H9 (cell line): ENCODE measurements at regions not wholly inside any gene's neighbourhood (a gene's known extent, or its start where the extent isn't known, plus 50 kb on each side); places are given as distances from the start of the nearest gene placed in this dataset.

Source experiments
- DNase-seq: peaks from one replicate; pipeline ENCODE4 v3.0.0-alpha.2; 2017
- H2AFZ ChIP-seq: one replicate; pipeline ENCODE4 v1.6.1; 2013; ENCODE audit warnings: mild to moderate bottlenecking, low read length, control low read depth, moderate library complexity
- H2AK5ac ChIP-seq: 2 replicates; pipeline ENCODE4 v1.6.1; 2013; ENCODE audit warnings: low read length, control low read depth, mixed read lengths; ENCODE audit not compliant: insufficient read length
- H2BK120ac ChIP-seq: one replicate; pipeline ENCODE4 v1.6.1; 2013; ENCODE audit warnings: low read depth, mild to moderate bottlenecking, low read length, control low read depth, inconsistent platforms; ENCODE audit not compliant: poor library complexity, severe bottlenecking
- H2BK12ac ChIP-seq: 2 replicates; pipeline ENCODE4 v1.6.1; 2013; ENCODE audit warnings: low read length, control low read depth, mixed read lengths, low read depth; ENCODE audit not compliant: insufficient read length
- H2BK15ac ChIP-seq: 2 replicates; pipeline ENCODE4 v1.6.1; 2013; ENCODE audit warnings: low read depth, low read length, control low read depth
- H2BK20ac ChIP-seq: one replicate; pipeline ENCODE4 v1.6.1; 2013; ENCODE audit warnings: low read depth, mild to moderate bottlenecking, low read length, control low read depth, inconsistent platforms; ENCODE audit not compliant: poor library complexity, severe bottlenecking
- H2BK5ac ChIP-seq: 2 replicates; pipeline ENCODE4 v1.6.1; 2013; ENCODE audit warnings: low read length, control low read depth, mixed read lengths; ENCODE audit not compliant: insufficient read length
- H3K14ac ChIP-seq: 2 replicates; pipeline ENCODE4 v1.6.1; 2013; ENCODE audit warnings: low read length, control low read depth; ENCODE audit not compliant: insufficient read depth
- H3K18ac ChIP-seq: 2 replicates; pipeline ENCODE4 v1.6.1; 2013; ENCODE audit warnings: low read depth, mild to moderate bottlenecking, mixed read lengths, low read length, control low read depth; ENCODE audit not compliant: insufficient read length
- H3K23ac ChIP-seq: 2 replicates; pipeline ENCODE4 v1.6.1; 2013; ENCODE audit warnings: low read length, control low read depth, mixed read lengths, low read depth; ENCODE audit not compliant: insufficient read length
- H3K23me2 ChIP-seq: 2 replicates; pipeline ENCODE4 v1.6.1; 2013; ENCODE audit warnings: low read depth, mild to moderate bottlenecking, mixed read lengths, low read length, control low read depth; ENCODE audit not compliant: insufficient read length, poor library complexity, severe bottlenecking
- H3K27ac ChIP-seq: 2 replicates; pipeline ENCODE4 v1.5.1; 2013; ENCODE audit warnings: low read length, control low read depth, mixed read lengths, low read depth; ENCODE audit not compliant: insufficient read length
- H3K27me3 ChIP-seq: 2 replicates; pipeline ENCODE4 v1.6.1; 2013; ENCODE audit warnings: low read length, control low read depth, inconsistent platforms; ENCODE audit not compliant: insufficient read depth
- H3K4ac ChIP-seq: 2 replicates; pipeline ENCODE4 v1.6.1; 2013; ENCODE audit warnings: low read depth, mild to moderate bottlenecking, control low read depth, inconsistent platforms, low read length, moderate library complexity
- H3K4me1 ChIP-seq: 2 replicates; pipeline ENCODE4 v1.6.1; 2013; ENCODE audit warnings: low read length, control low read depth, inconsistent platforms; ENCODE audit not compliant: insufficient read depth
- H3K4me2 ChIP-seq: 2 replicates; pipeline ENCODE4 v1.6.1; 2013; ENCODE audit warnings: low read length, control low read depth, mixed read lengths; ENCODE audit not compliant: insufficient read length, insufficient read depth
- H3K56ac ChIP-seq: 2 replicates; pipeline ENCODE4 v1.6.1; 2013; ENCODE audit warnings: low read depth, mild to moderate bottlenecking, mixed read lengths, low read length, control low read depth; ENCODE audit not compliant: insufficient read length
- H3K79me1 ChIP-seq: 2 replicates; pipeline ENCODE4 v1.6.1; 2013; ENCODE audit warnings: low read depth, mild to moderate bottlenecking, moderate library complexity, low read length, control low read depth, inconsistent platforms; ENCODE audit not compliant: insufficient read depth, poor library complexity, severe bottlenecking
- H3K79me2 ChIP-seq: 2 replicates; pipeline ENCODE4 v1.6.1; 2013; ENCODE audit warnings: low read length, control low read depth, inconsistent platforms; ENCODE audit not compliant: insufficient read depth
- H3K9ac ChIP-seq: 2 replicates; pipeline ENCODE4 v1.6.1; 2013; ENCODE audit warnings: low read length, control low read depth, mixed read lengths; ENCODE audit not compliant: insufficient read length; ENCODE audit errors: extremely low read depth
- H3K9me3 ChIP-seq: one replicate; pipeline ENCODE4 v1.6.1; 2013; ENCODE audit warnings: low read depth, low read length, inconsistent platforms; ENCODE audit not compliant: control insufficient read depth
- H3T11ph ChIP-seq: one replicate; pipeline ENCODE4 v1.6.1; 2013; ENCODE audit warnings: mild to moderate bottlenecking, low read length, control low read depth, inconsistent platforms
- H4K20me1 ChIP-seq: one replicate; pipeline ENCODE4 v1.6.1; 2013; ENCODE audit not compliant: control insufficient read depth, insufficient read length, insufficient read depth
- H4K5ac ChIP-seq: 2 replicates; pipeline ENCODE4 v1.6.1; 2013; ENCODE audit warnings: low read depth, mild to moderate bottlenecking, mixed read lengths, low read length, control low read depth; ENCODE audit not compliant: insufficient read length
- H4K8ac ChIP-seq: replicated peaks from 2 replicates; pipeline ENCODE4 v1.6.1; 2013; ENCODE audit warnings: low read length, control low read depth, mixed read lengths, low read depth; ENCODE audit not compliant: insufficient read length
- H4K91ac ChIP-seq: 2 replicates; pipeline ENCODE4 v1.6.1; 2013; ENCODE audit warnings: low read depth, mild to moderate bottlenecking, moderate library complexity, mixed read lengths, low read length, control low read depth; ENCODE audit not compliant: insufficient read length
- H3K27ac Mint-ChIP-seq, 3 experiments: 2 replicates in 2 of 3; 3 replicates in 1 of 3; pipeline ENCODE4 v1.8.0; 2020 to 2021; ENCODE audit warnings: mixed read lengths in 3 of 3, mild to moderate bottlenecking in 1 of 3, moderate library complexity in 1 of 3
- H3K27me3 Mint-ChIP-seq: 2 replicates; pipeline ENCODE4 v1.8.0; 2021; ENCODE audit warnings: low read depth, mild to moderate bottlenecking, moderate library complexity, mixed read lengths
- H3K36me3 Mint-ChIP-seq, 3 experiments: 2 replicates in 2 of 3; 3 replicates in 1 of 3; pipeline ENCODE4 v1.8.0; 2020 to 2021; ENCODE audit warnings: low read depth in 3 of 3, mixed read lengths in 3 of 3; ENCODE audit not compliant: insufficient read depth in 1 of 3
- H3K4me1 Mint-ChIP-seq, 2 experiments: 2 replicates each; pipeline ENCODE4 v1.8.0; 2020; ENCODE audit warnings: mixed read lengths in 2 of 2
- H3K4me3 Mint-ChIP-seq, 2 experiments: 2 replicates in 1 of 2; 3 replicates in 1 of 2; pipeline ENCODE4 v1.8.0; 2020 to 2021; ENCODE audit warnings: mild to moderate bottlenecking in 2 of 2, mixed read lengths in 2 of 2, moderate library complexity in 1 of 2
- H3K9me3 Mint-ChIP-seq, 2 experiments: 2 replicates in 1 of 2; 3 replicates in 1 of 2; pipeline ENCODE4 v1.8.0; 2020; ENCODE audit warnings: mild to moderate bottlenecking in 2 of 2, mixed read lengths in 2 of 2, moderate library complexity in 1 of 2
- CTCF ChIP-seq: fragments of 200-600 bp; sonication (generic); conservative IDR thresholded peaks from 3 replicates; pipeline ENCODE4 v1.8.0; 2021; ENCODE audit warnings: antibody characterized with exemption, mild to moderate bottlenecking
- WGBS: extraction: QIAGEN DNeasy Blood & Tissue Kit; methylation state at CpG from one replicate; pipeline ENCODE4 v1.1.7; 2013; ENCODE audit warnings: missing lambda C conversion rate, low lambda C conversion rate, mixed read lengths; ENCODE audit not compliant: insufficient read length; ENCODE audit errors: extremely low coverage; 5-methylcytosine and 5-hydroxymethylcytosine counted together

DNA sequence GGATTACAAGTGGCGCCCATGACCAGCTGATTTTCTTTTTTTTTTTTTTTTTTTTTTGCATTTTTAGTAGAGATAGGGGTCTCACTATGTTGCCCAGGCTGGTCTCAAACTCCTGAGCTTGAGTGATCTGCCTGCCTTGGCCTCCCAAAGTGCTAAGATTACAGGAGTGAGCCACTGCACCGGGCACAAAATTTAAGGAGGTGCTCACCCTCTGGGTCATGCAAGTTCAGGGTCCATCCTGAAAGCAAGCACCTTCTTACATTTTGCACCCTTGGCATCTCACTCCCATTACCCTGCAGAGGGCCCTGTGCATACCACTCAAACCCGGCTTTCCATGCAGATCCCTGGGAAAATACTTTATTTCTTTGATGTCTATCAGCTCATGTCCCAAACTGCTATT, 95.6 kb upstream of the ADRA1B start:
- Histone ChIP-seq H3K27me3 (no peaks in the 10 kb centered on the region), H3K79me2 (no peaks in the 10 kb centered on the region), H4K20me1 (no peaks in the 10 kb centered on the region), H4K91ac (no peak overlapping the region), H3K4me1 (no peaks in the 10 kb centered on the region; the same call in 1 of the 2 replicates), H3K4me2 (no peak overlapping the region), H4K8ac (no peak overlapping the region), H3K27ac (no peak overlapping the region), H2BK120ac (no peak overlapping the region), H2BK15ac (no peak overlapping the region), H3T11ph (no peak overlapping the region), H3K56ac (no peak overlapping the region), H3K18ac (no peak overlapping the region), H2AK5ac (no peak overlapping the region), H3K14ac (no peak overlapping the region), H3K23ac (no peak overlapping the region), H4K5ac (no peak overlapping the region), H3K23me2 (no peaks in the 10 kb centered on the region), H3K9ac (no peak overlapping the region), H3K4ac (no peak overlapping the region), H2AFZ (no peak overlapping the region), H2BK5ac (no peak overlapping the region), H3K79me1 (no peaks in the 10 kb centered on the region), H2BK20ac (no peak overlapping the region), H2BK12ac (no peak overlapping the region), H3K9me3 (no peaks in the 10 kb centered on the region)
- WGBS: no CpG with 5 or more reads among the region's 3 CpGs
- H3K36me3 Mint-ChIP-seq: no peaks in the 10 kb centered on the region
- no peaks in the 10 kb centered on the region for H3K9me3 Mint-ChIP-seq
- no peak overlapping the region for H3K4me3 Mint-ChIP-seq
- TF ChIP-seq CTCF: no peak
- DNase-seq: no peak
- H3K27me3 Mint-ChIP-seq: 0 out of 2 replicates have a peak, but pooled peaks cover 2% of the 10 kb centered on the region
- H3K27ac Mint-ChIP-seq: no peak overlapping the region
- peaks cover 5 to 9% of the 10 kb centered on the region in 2 experiments for H3K4me1 Mint-ChIP-seq
